Activated T-cell treated with anti-CD3 and anti-CD28 coated beads, Interleukin-2, amount 50 U/mL, for 24 hours (primary cell): ENCODE measurements at regions not wholly inside any gene's neighbourhood (a gene's known extent, or its start where the extent isn't known, plus 50 kb on each side); places are given as distances from the start of the nearest gene placed in this dataset.

Experiments used
- DNase-seq: peaks from one replicate; pipeline ENCODE4 v3.0.0-alpha.2; 2020
- H3K27ac Mint-ChIP-seq: 2 replicates; pipeline ENCODE4 v1.8.0; 2020; ENCODE audit warnings: mild to moderate bottlenecking, mixed read lengths
- H3K27me3 Mint-ChIP-seq: 2 replicates; pipeline ENCODE4 v1.8.0; 2020; ENCODE audit warnings: mixed read lengths
- H3K36me3 Mint-ChIP-seq: 2 replicates; pipeline ENCODE4 v1.8.0; 2020; ENCODE audit warnings: low read depth, mixed read lengths
- H3K4me1 Mint-ChIP-seq: 2 replicates; pipeline ENCODE4 v1.8.0; 2020; ENCODE audit warnings: low read depth, mixed read lengths
- H3K4me3 Mint-ChIP-seq: 2 replicates; pipeline ENCODE4 v1.8.0; 2020; ENCODE audit warnings: mild to moderate bottlenecking, moderate library complexity, mixed read lengths
- H3K9me3 Mint-ChIP-seq: 2 replicates; pipeline ENCODE4 v1.8.0; 2020; ENCODE audit warnings: mixed read lengths

GRCh38 chr14:85428926-85429325, 101.0 kb upstream of the FLRT2 start:
- Mint-ChIP-seq H3K9me3 (peaks cover 2% of the 10 kb centered on the region), H3K27ac (no peak overlapping the region), H3K4me3 (no peak overlapping the region), H3K4me1 (no peaks in the 10 kb centered on the region), H3K27me3 (no peaks in the 10 kb centered on the region), H3K36me3 (no peaks in the 10 kb centered on the region)
- DNase-seq, result no peak

DNA sequence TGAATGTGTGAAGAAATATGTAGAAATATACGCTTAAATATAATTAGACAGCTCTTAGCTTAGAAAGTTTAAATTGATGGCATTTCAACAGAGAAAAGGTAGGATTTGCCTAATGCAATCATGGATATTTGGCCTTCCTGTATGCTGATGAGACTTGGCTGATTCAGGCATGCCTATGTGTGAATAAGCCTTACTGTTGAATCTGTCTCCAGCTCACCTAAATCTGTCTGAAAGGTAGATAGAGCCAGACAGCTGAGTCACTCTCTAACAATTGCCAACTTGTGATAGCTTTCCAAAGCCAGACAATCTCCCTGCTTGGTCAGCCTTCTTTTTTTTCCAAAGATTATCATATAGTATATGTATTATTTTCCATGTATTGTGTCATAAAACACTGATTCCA, 92.8 kb upstream of the FLRT2 start:
- no peaks in the 10 kb centered on the region for H3K4me1 Mint-ChIP-seq
- DNase-seq, result no peak
- no peak overlapping the region for H3K4me3 Mint-ChIP-seq
- no peaks in the 10 kb centered on the region for H3K36me3 Mint-ChIP-seq
- H3K9me3 Mint-ChIP-seq, result no peaks in the 10 kb centered on the region
- no peaks in the 10 kb centered on the region for H3K27me3 Mint-ChIP-seq
- no peak overlapping the region for H3K27ac Mint-ChIP-seq

DNA sequence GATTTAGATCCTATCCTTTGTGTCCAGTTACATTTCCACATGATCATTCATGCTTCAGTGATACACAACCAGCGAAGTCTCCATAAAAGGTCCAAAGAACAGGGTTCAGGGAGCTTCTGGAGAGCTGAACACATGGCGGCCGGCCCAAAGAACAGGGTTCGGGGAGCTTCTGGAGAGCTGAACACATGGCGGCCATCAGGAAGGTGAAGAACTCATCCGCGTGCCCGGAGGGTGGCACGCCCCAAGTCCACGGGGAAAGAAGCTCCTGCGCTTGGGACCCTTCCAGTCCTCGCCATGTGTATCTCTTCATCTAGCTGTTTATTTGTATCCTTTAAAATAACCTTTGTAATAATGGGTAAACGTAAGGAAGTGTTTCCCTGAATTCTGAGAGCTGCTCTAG, 91.9 kb upstream of the FLRT2 start:
- Mint-ChIP-seq H3K36me3 (no peaks in the 10 kb centered on the region), H3K27ac (no peak overlapping the region), H3K4me3 (no peak overlapping the region), H3K9me3 (no peaks in the 10 kb centered on the region), H3K27me3 (no peaks in the 10 kb centered on the region), H3K4me1 (no peaks in the 10 kb centered on the region)
- no peak for DNase-seq

- Mint-ChIP-seq H3K4me1 (no peaks in the 10 kb centered on the region), H3K27me3 (no peaks in the 10 kb centered on the region), H3K9me3 (no peaks in the 10 kb centered on the region), H3K36me3 (no peaks in the 10 kb centered on the region), H3K4me3 (no peak overlapping the region), H3K27ac (no peak overlapping the region)
- no peak for DNase-seq
Measured at GRCh38 chr14:85438481-85438942, 91.4 kb upstream of the FLRT2 start.

DNA sequence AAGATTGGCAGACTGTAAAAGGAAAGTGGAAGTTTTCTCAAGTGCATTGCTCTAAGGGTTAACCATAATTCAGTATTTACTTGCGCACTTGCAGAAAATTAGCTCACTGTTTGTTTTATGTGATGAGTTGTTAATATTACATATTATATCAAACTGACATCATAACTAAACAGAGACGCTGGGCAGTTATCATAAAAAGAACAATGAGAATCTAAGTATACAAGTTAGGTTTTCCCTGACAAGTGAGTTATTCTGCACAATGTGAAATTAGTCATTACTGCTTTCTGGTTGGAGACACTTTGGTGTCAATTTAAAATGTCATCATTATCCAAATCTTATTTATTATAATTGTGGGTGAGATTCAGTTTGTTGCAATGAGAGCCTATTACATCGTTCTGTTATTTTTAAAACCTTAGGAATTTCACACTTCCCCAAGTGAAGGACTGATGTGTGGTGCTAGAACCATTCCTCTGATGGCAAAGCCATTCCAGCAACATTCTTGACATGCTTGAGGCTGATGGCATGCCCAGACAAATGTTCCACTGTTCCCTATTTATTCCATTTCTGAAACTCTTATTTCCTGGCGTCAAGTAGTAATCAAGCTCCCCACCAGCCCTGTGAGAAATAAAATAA, 90.1 kb upstream of the FLRT2 start:
- no peak for DNase-seq
- Mint-ChIP-seq H3K9me3 (no peaks in the 10 kb centered on the region), H3K4me3 (no peak overlapping the region), H3K4me1 (no peaks in the 10 kb centered on the region), H3K27ac (no peak overlapping the region), H3K36me3 (no peaks in the 10 kb centered on the region), H3K27me3 (no peaks in the 10 kb centered on the region)

- no peak for DNase-seq
- H3K9me3 Mint-ChIP-seq, result peaks cover 4% of the 10 kb centered on the region
- H3K4me1 Mint-ChIP-seq, result no peaks in the 10 kb centered on the region
- H3K27ac Mint-ChIP-seq, result no peak overlapping the region
- no peaks in the 10 kb centered on the region for H3K27me3 Mint-ChIP-seq
- no peaks in the 10 kb centered on the region for H3K36me3 Mint-ChIP-seq
- no peak overlapping the region for H3K4me3 Mint-ChIP-seq
Measured at GRCh38 chr14:85441909-85442643, 87.9 kb upstream of the FLRT2 start.

GRCh38 chr14:85442996-85443395, 86.9 kb upstream of the FLRT2 start:
- Mint-ChIP-seq H3K9me3 (peaks cover 4% of the 10 kb centered on the region), H3K4me1 (no peaks in the 10 kb centered on the region), H3K27me3 (no peaks in the 10 kb centered on the region)

GRCh38 chr14:85444635-85445034, 85.3 kb upstream of the FLRT2 start:
- no peaks in the 10 kb centered on the region for H3K36me3 Mint-ChIP-seq
- no peak for DNase-seq

More at GRCh38 chr14:85442996-85443395, 86.9 kb upstream of the FLRT2 start:
- Mint-ChIP-seq H3K36me3 (no peaks in the 10 kb centered on the region), H3K4me3 (no peak overlapping the region), H3K27ac (no peak overlapping the region)
- DNase-seq, result no peak

DNA sequence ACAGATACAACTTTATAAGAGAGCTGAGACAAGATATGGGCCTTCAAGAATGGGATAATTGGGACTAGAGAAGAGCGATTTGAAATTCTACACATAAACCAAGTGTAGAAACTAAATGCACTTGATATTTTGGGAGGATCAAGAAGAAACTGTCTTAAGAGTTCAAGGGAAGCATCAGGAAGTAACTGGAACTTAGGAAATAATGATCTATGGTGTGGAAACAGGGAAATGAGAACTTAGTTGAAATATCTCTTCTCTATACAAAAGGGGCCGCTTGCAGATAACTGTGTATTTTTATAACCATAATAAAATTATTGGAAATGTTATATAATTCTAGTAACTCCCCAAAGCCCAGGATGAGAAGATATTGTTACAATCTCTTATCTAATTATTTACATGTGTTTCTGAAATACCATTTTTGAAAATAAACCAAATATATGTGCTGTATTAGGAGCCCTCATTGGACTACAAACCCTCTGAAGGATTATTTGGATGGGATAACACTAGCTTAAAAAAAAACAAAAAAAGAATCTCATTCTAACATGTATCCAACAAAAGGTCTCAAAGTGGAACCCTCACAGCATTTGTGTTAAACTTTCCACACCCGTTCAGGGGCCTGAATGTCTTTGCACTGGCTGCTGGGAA, 84.7 kb upstream of the FLRT2 start:
- no peaks in the 10 kb centered on the region for H3K4me1 Mint-ChIP-seq
- H3K36me3 Mint-ChIP-seq, result no peaks in the 10 kb centered on the region
- H3K27me3 Mint-ChIP-seq, result no peaks in the 10 kb centered on the region
- no peak overlapping the region for H3K4me3 Mint-ChIP-seq
- no peak for DNase-seq
- no peak overlapping the region for H3K27ac Mint-ChIP-seq
- peaks cover 6% of the 10 kb centered on the region for H3K9me3 Mint-ChIP-seq

More at GRCh38 chr14:85444635-85445034, 85.3 kb upstream of the FLRT2 start:
- Mint-ChIP-seq H3K27ac (no peak overlapping the region), H3K9me3 (peaks cover 4% of the 10 kb centered on the region), H3K4me1 (no peaks in the 10 kb centered on the region), H3K4me3 (no peak overlapping the region), H3K27me3 (no peaks in the 10 kb centered on the region)

DNA sequence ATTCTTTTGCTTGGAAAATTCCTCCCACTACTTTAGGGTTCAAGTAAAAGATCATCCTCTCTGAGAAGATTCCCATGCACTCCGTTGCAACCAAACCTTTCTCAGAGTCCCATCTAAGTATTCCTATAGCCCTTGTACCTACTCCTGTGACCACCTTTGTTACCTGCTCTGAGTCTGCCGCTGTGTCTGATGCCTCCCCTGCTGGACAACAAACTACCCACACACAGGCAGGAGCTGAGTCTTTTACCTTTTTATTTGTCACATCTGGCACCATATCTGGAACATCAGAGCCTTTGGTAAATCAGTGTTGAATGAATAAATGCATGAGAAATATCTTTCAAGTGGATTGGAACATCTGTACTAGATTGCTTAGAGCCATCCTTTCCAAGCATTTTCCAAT, 82.1 kb upstream of the FLRT2 start:
- Mint-ChIP-seq H3K4me1 (no peaks in the 10 kb centered on the region), H3K27me3 (no peaks in the 10 kb centered on the region), H3K36me3 (no peaks in the 10 kb centered on the region), H3K27ac (no peak overlapping the region), H3K4me3 (no peak overlapping the region), H3K9me3 (peaks cover 10% of the 10 kb centered on the region)
- no peak for DNase-seq

DNA sequence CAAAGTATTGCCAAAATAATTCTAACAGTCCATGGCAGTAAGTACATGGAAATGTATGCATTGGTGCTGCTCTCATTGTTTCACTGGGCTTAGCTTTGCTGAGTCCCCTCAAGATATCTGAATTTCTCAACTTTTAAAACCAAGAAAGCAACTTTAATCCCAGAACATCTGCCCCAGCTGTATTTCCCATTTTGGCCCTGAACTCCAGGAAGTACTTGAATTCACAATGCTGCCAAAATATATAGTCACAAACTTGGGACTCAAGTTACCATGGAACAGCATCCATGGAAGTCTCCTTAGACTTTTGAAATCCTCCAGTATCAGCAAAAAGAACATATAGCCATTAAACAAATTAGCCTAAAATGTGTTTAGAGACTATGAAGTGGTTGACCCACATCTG, 78.5 kb upstream of the FLRT2 start:
- Mint-ChIP-seq H3K27me3 (no peaks in the 10 kb centered on the region), H3K27ac (no peak overlapping the region), H3K9me3 (peaks cover 7% of the 10 kb centered on the region), H3K36me3 (no peaks in the 10 kb centered on the region), H3K4me1 (no peaks in the 10 kb centered on the region), H3K4me3 (no peak overlapping the region)
- no peak for DNase-seq

DNA sequence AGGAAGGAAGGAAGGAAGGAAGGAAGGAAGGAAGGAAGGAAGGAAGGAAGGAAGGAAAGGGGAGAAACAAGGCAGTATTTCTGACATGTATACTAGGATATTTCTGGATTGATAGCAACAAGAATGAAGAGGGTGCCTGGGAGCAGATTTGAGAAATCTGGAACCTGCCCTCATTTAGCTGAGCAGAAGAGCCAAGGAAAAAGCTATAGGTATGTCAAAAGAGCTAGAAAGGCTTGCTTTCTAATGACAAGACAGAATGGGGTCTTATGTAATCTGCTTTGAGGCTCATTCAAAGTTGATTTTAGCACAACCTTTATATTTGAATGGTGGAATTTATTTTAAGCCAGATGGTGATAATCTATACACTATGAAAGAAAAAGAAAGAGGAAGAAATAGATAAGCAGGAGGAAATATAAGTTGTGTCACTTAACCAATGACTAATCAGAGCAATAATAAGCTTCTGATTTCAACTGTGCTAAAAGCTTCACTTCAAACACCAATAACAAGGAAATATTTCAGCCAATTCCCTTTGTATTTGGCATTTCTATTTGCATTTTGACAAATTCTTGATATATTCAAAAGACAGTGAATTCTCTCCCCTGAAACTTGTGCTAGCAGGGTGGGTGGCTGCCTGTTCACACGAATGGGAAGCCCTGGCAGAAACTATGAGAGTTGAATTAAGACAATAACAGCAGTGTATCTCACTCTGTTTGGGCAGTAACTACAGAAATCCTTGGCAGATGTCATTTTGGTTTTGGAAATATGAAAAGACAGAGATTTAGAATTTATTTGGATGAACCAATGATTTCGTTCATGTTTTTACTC, 76.3 kb upstream of the FLRT2 start:
- no peak overlapping the region for H3K27ac Mint-ChIP-seq
- peaks cover 6% of the 10 kb centered on the region for H3K9me3 Mint-ChIP-seq
- no peaks in the 10 kb centered on the region for H3K27me3 Mint-ChIP-seq
- H3K4me3 Mint-ChIP-seq, result no peak overlapping the region
- DNase-seq, result no peak
- H3K36me3 Mint-ChIP-seq, result no peaks in the 10 kb centered on the region
- no peaks in the 10 kb centered on the region for H3K4me1 Mint-ChIP-seq

DNA sequence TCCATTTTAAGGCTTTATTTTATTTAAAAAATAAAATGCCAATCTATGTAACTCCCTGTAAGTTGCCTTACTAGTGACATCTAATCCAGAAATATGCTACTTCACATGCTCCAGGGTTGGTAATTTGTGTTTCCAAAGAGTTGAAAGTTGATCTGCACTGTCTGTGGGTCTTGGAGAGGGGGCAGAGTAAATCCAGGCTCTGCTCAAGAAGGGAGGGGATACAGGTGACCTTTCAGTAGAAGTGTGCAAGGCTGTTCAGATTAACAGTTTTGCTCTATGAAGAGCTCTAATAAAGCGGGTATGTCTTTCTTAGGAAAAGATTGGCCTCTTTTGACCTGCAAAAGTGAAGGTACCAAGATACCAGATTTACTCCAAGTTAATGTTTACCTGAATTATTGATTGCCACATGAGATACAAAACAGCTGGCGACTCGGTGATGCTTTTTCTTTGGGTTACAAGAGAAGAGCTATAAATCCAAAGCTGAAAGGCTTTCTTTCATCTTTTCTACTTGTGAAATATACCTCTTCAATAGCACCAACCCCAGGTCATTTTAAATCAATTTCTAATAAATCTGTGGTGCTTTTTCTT, 75.6 kb upstream of the FLRT2 start:
- Mint-ChIP-seq H3K27me3 (no peaks in the 10 kb centered on the region), H3K4me1 (no peaks in the 10 kb centered on the region), H3K27ac (no peak overlapping the region), H3K36me3 (no peaks in the 10 kb centered on the region), H3K4me3 (no peak overlapping the region), H3K9me3 (peaks cover 6% of the 10 kb centered on the region)
- no peak for DNase-seq

- DNase-seq, result no peak
- no peaks in the 10 kb centered on the region for H3K9me3 Mint-ChIP-seq
Measured at GRCh38 chr14:85459361-85460000, 70.5 kb upstream of the FLRT2 start.

More at GRCh38 chr14:85459361-85460000, 70.5 kb upstream of the FLRT2 start:
- no peak overlapping the region for H3K4me3 Mint-ChIP-seq
- no peaks in the 10 kb centered on the region for H3K4me1 Mint-ChIP-seq
- H3K27ac Mint-ChIP-seq, result no peak overlapping the region
- no peaks in the 10 kb centered on the region for H3K27me3 Mint-ChIP-seq
- no peaks in the 10 kb centered on the region for H3K36me3 Mint-ChIP-seq
